Body of pancreas (tissue), 4 donors: ENCODE measurements at regions not wholly inside any gene's neighbourhood (a gene's known extent, or its start where the extent isn't known, plus 50 kb on each side); places are given as distances from the start of the nearest gene placed in this dataset.

Experiments used
- ATAC-seq: fragments of 150-250 bp; one replicate; pipeline ENCODE4 v1.9.1; 2016
- DNase-seq, 4 donors: peaks; one replicate each; pipeline ENCODE4 v3.0.0-alpha.2; 2019
- H3K27ac ChIP-seq, 4 donors: fragments of 200-600 bp; sonication (generic); 1 replicate in 3 of 4; 2 replicates in 1 of 4; pipeline versions ENCODE4 v1.5.1 to v1.6.1; 2016 to 2019; ENCODE audit warnings: mild to moderate bottlenecking in 1 of 4, mixed read lengths in 1 of 4, moderate library complexity in 1 of 4
- H3K27me3 ChIP-seq, 2 donors: fragments of 200-600 bp; sonication (generic); one replicate each; pipeline ENCODE4 v1.6.0; 2016; ENCODE audit warnings: mild to moderate bottlenecking in 1 of 2
- H3K36me3 ChIP-seq, 2 donors: fragments of 200-600 bp; sonication (generic); replicated peaks in 1 of 2; 2 replicates each; pipeline ENCODE4 v1.5.1; 2016; ENCODE audit warnings: low read depth in 2 of 2; ENCODE audit not compliant: insufficient read depth in 1 of 2
- H3K4me1 ChIP-seq: fragments of 200-600 bp; sonication (generic); one replicate; pipeline ENCODE4 v1.6.0; 2016
- H3K4me3 ChIP-seq, 2 donors: fragments of 200-600 bp; sonication (generic); 1 replicate in 1 of 2; 2 replicates in 1 of 2; pipeline ENCODE4 v1.5.1; 2016 to 2019
- H3K9me3 ChIP-seq, 3 donors: fragments of 200-600 bp; sonication (generic); 1 replicate in 2 of 3; 2 replicates in 1 of 3; pipeline ENCODE4 v1.5.1; 2016
- CTCF ChIP-seq, 7 experiments: fragments of 450-650 bp in 4 of 7; fragments of 200-600 bp in 3 of 7; sonication (generic) in 3 of 7; IDR thresholded peaks; one replicate each; pipeline ENCODE4 v1.5.1; 2016 to 2019; ENCODE audit warnings: antibody characterized with exemption in 7 of 7
- POLR2A ChIP-seq, 3 donors: fragments of 450-650 bp; IDR thresholded peaks; one replicate each; pipeline ENCODE4 v1.6.1; 2016; ENCODE audit warnings: antibody characterized with exemption in 3 of 3, mild to moderate bottlenecking in 2 of 3
- WGBS, 2 donors: methylation state at CpG; one replicate each; pipeline ENCODE4 v1.1.5; 2017; 5-methylcytosine and 5-hydroxymethylcytosine counted together
- intact Hi-C: fragments of 100-400 bp; cut with DNase I; formaldehyde crosslinking; loops from one replicate; pipeline ENCODE4 v1.15.1; 2023

DNA sequence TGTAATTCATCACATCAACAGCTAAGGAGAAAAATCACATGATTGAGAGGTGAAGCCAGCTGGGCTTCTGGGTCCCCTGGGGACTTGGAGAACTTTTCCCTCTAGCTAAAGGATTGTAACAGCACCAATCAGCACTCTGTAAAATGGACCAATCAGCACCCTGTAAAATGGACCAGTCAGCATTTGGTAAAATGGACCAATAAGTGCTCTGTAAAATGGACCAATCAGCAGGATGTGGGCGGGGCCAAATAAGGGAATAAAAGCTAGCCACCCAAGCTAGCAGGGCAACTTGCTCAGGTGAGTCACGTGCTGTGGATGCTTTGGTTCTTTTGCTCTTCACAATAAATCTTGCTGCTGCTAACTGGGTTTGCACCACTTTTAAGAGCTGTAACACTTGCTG lies 1248.3 kb downstream of the PCDH18 start:
- no peaks in the 10 kb centered on the region for H3K4me1 ChIP-seq
- no peak overlapping the region for H3K4me3 ChIP-seq
- intact Hi-C loops: no loop called here
- no peak for DNase-seq
- ATAC-seq: no peak
- no peaks in the 10 kb centered on the region for H3K9me3 ChIP-seq
- WGBS, 2 donors: 61 to 69% methylated on average over 2 of the region's 2 CpGs
- no peaks in the 10 kb centered on the region for H3K36me3 ChIP-seq
- H3K27me3 ChIP-seq: no peaks in the 10 kb centered on the region
- TF ChIP-seq POLR2A (IDR thresholded peaks at IDR 0.05) (no peak), CTCF (IDR thresholded peaks at IDR 0.05) (no peak)
- no peak overlapping the region for H3K27ac ChIP-seq

DNA sequence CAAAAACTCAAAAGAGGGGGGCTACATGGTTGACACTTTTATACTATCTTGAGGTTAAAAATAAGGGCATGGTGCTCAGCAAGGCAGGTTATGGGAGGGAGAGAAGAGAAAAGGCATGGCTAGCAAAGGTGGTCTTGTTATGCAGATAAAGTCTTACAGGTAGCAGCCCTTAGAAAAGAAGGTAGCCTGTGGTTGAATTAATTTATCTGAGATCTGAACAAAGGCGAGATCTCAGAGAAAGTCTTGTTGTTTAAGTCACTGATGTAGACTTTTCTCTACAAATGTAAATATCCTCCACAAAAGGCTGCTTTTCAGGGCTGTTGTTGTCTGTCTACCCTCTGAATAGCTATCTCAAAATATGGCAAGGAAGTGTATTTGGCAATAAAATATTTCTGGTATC lies 1250.4 kb downstream of the PCDH18 start:
- DNase-seq: no peak
- 20 to 22% methylated on average over 1 of the region's 1 CpG for WGBS, 2 donors

DNA sequence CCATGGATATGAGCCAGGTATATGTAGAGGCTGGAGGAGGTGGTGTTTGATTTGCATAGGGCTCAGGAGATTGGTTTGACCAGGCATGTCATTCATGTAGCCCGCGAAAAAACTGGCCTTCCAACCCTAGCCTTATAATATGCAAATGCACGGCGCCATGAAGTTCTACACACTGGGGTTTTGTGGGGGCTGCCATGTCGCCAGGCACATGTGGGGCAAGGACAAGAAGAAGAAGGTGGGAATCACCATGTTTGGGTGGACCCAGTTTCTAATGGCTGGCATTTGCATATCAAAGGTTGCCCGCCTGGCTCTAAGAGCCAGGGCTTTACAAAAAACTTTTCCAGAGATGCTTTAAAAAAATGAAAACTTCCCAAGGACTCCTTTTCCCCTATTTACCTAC lies 1251.0 kb downstream of the PCDH18 start:
- DNase-seq (no peak), ATAC-seq (no peak)
- TF ChIP-seq CTCF (IDR thresholded peaks at IDR 0.05): no peak
- H3K9me3 ChIP-seq: no peaks in the 10 kb centered on the region
- 49 to 51% methylated on average over 6 of the region's 6 CpGs for WGBS, 2 donors
- H3K27me3 ChIP-seq: no peaks in the 10 kb centered on the region
- H3K27ac ChIP-seq: no peak overlapping the region
- no peaks in the 10 kb centered on the region for H3K36me3 ChIP-seq
- H3K4me3 ChIP-seq: no peak overlapping the region
- intact Hi-C loops: no loop called here
- H3K4me1 ChIP-seq: no peaks in the 10 kb centered on the region

More for the DNA sequence above, 1250.4 kb downstream of the PCDH18 start:
- no peak overlapping the region for H3K4me3 ChIP-seq
- intact Hi-C loops: no loop called here
- TF ChIP-seq POLR2A (IDR thresholded peaks at IDR 0.05): no peak
- no peak for TF ChIP-seq CTCF (IDR thresholded peaks at IDR 0.05)
- no peaks in the 10 kb centered on the region for H3K9me3 ChIP-seq
- ATAC-seq: no peak
- H3K27ac ChIP-seq: no peak overlapping the region
- H3K4me1 ChIP-seq: no peaks in the 10 kb centered on the region
- H3K27me3 ChIP-seq: no peaks in the 10 kb centered on the region
- H3K36me3 ChIP-seq: no peaks in the 10 kb centered on the region

GRCh38 chr4:136277741-136278140 lies 1254.6 kb downstream of the PCDH18 start:
- TF ChIP-seq POLR2A (IDR thresholded peaks at IDR 0.05) (no peak), CTCF (IDR thresholded peaks at IDR 0.05) (no peak)
- Histone ChIP-seq H3K4me1 (no peaks in the 10 kb centered on the region), H3K9me3 (no peaks in the 10 kb centered on the region), H3K4me3 (no peak overlapping the region), H3K36me3 (no peaks in the 10 kb centered on the region), H3K27me3 (no peaks in the 10 kb centered on the region), H3K27ac (no peak overlapping the region)
- 35 to 37% methylated on average over 2 of the region's 2 CpGs for WGBS, 2 donors
- ATAC-seq (no peak), DNase-seq (no peak)
- intact Hi-C loops: no loop called here

DNA sequence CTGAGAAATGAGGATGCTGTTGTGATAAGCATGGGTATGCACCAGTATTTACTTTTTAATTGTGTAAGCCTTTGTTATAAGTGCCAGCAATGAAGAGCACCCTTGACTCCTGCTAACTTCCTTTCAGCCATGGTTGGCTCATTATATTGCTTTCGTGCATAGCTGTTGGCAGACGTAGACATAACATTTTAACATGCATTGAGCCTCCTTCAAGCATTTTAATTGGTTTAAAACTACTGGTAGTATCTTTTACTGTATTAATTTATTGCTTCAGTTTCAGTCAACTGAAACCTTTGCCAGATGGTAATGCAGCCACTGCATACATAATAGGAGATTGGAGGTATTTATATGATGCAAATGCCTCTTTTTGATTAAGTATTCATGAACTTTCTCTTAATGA lies 1285.4 kb downstream of the PCDH18 start:
- H3K36me3 ChIP-seq: no peaks in the 10 kb centered on the region
- 33 to 43% methylated on average over 2 of the region's 2 CpGs for WGBS, 2 donors
- no peak overlapping the region for H3K4me3 ChIP-seq
- TF ChIP-seq POLR2A (IDR thresholded peaks at IDR 0.05) (no peak), CTCF (IDR thresholded peaks at IDR 0.05) (no peak)
- DNase-seq: no peak
- H3K9me3 ChIP-seq: no peaks in the 10 kb centered on the region
- no peak for ATAC-seq
- H3K27ac ChIP-seq: no peak overlapping the region
- intact Hi-C loops: no loop called here
- H3K27me3 ChIP-seq: no peaks in the 10 kb centered on the region
- H3K4me1 ChIP-seq: no peaks in the 10 kb centered on the region
